GM12892 (cell line): ENCODE measurements at regions not wholly inside any gene's neighbourhood (a gene's known extent, or its start where the extent isn't known, plus 50 kb on each side); places are given as distances from the start of the nearest gene placed in this dataset.

Experiments used
- DNase-seq: peaks from one replicate; pipeline ENCODE4 v3.0.0; 2011; ENCODE audit not compliant: insufficient read length
- FAIRE-seq: peaks from 2 replicates; lab custom pipeline; 2011; peaks lifted over from hg19 to GRCh38; lab: Jason Lieb, UNC
- POLR2A ChIP-seq: IDR thresholded peaks from 2 replicates; pipeline ENCODE4 v1.6.1; 2011; ENCODE audit warnings: low read depth, low read length, control low read depth
- POLR2AphosphoS5 ChIP-seq: IDR thresholded peaks from 2 replicates; pipeline ENCODE4 v1.6.1; 2011; ENCODE audit warnings: low read depth, low read length, control low read depth
- TAF1 ChIP-seq: IDR thresholded peaks from 2 replicates; pipeline ENCODE4 v1.6.1; 2011; ENCODE audit warnings: low read depth, mild to moderate bottlenecking, control low read depth, low read length, borderline replicate concordance

DNA sequence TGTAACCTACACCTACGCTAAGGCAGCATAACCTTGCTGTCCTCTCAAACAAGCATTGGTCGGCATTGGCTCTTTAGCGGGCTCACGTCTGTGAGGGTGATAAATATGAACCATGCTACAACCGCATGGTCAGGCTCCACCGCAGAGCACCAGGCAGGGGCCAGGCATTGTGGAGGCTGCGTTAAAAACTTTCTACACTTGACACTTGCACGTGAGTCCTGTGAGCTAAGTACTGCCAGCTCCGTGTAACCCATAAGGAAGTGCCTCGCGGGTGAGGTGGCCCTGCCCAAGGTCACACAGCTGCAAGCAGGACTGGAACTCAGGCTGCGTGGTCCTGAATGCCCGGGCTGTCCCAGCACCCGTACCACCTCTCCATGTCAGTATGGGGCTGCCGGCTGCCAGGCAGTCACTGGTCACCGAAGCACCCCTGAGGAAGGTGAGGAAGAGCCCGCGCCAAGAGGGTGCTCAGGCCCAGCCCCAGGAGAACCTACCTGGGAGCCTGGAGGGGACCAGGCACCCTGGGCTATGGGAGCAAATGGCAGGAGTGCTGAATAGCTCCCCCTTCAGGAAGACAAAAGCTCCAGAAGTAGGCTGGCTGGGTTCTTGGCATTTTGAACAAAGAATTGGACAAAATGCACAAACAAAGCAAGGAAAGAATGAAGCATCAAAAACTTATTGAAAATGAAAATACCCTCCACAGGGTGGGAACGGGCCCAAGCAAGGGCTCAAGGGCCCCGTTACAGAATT, 271.1 kb upstream of the RAB6C start:
- no peak for DNase-seq
- no peak for FAIRE-seq
- no peak for TF ChIP-seq TAF1
- no peak for TF ChIP-seq POLR2AphosphoS5
- TF ChIP-seq POLR2A = no peak

DNA sequence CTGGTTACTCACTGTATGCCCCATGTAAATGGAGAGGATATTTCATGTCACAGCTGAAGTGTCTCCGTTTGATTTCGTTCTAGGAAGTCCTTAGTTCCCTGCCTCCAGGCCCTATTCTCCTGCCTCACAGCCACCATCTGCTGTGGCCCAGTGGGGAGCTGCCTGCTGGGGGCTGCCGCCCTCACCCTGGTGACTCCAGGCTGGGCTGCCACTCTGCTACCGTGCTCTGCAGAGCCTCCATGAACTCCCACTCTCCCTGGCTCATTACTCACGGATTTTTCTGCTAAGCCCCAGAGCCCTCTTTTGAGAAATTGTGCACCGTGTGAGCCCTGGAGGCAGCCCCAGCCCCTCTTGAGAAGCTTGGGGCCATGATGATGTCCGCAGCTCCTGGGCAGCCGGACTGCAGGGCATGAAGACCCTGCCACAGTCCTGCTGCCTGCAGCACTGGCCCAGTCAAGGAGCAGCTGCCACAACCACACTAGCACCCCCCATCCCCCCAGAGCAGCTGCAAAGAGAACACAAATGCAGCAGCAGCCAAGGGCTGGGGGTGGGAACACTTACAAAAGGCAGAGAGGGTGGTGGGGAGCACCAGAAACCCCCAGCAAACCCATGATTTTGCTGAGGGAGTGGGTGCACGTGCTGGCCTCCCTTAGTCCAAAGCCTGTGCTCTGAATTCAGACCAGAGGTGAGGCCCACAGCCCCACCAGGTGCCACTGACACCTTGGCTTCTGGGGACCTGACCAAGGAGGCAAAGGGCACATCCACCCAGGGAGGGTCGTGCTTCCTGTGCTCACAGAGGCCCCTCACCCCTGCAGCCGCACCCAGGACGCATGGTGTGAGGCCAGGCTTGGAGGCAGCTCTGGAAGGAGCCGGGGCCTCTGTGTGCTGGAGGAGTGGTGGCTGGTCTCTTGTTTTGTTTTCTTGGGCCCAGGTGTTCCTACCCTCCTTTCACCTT, 270.2 kb upstream of the RAB6C start:
- TF ChIP-seq TAF1 = no peak
- TF ChIP-seq POLR2A = no peak
- TF ChIP-seq POLR2AphosphoS5 = no peak
- no peak for FAIRE-seq
- DNase-seq = no peak

DNA sequence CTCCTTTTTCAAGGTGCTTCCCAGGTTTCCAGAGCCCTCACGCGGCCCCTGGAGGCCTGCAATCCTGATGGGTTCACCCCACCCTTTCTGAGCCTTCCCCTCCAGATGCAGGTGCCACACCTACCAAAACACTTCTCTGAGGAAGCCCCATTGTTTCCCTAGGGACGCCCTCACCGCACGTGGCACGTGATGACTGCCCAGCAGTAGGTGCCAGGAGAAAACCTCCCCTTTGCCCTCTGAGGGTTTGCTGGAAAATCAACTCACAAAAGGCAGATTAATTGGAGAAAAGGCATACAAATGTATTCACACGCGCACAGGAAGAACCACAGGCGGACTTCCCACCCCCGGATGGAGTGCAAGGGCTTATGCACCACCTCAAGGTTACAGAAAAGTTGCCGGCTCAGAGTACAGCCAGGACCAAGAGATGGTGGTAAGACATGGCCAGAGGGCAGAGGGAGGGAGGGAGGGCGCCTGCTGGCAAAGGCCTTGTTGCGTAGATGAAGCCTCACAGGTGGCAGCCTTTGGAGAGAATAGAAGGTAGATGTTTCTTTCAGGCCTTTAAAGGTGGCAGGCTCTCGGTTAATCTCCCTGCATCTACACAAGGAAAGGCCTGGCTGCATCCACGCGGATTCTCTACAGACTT, 269.4 kb upstream of the RAB6C start:
- DNase-seq (no peak), FAIRE-seq (no peak)
- TF ChIP-seq TAF1 (no peak), POLR2AphosphoS5 (no peak), POLR2A (no peak)

DNA sequence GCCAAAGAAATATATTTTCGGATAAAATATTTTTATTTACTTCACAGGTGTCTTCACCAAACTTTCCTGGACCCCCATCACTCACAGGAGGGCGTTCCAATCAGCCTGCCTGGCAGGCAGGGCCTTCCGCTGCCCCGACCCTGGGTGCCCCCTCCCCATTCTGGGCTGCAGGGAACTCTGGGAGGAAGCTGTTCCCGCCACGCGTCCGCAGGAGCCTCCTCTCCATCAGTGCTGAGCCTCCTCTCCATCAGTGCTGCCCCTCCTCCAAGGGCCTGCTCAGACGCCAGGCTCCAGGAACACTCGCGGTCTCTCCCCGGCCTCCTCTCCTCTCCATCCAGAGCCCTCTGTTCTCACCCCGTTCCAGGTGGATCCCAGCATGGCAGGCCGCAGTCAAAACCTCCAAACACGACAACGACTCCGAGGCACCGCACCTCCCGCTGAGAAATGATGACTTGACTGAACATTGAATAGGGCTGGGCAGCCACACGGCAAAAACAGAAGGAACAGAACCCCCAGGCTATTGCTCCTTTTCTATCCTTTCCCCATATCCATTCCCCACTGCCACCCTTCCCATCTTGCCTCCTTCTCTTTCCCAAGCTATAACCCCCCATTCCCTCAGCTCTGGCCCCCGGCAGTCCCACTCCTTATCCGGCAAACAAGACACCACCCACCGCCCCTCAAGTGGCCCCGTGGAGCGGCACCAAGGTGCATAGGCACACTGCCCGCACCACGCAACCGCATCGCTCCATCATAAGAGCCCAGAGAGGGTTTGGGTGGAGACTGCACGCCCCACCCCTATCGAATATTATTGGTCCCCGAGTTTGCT, 268.6 kb upstream of the RAB6C start:
- no peak for DNase-seq
- TF ChIP-seq TAF1 (no peak), POLR2AphosphoS5 (no peak), POLR2A (no peak)
- no peak for FAIRE-seq

DNA sequence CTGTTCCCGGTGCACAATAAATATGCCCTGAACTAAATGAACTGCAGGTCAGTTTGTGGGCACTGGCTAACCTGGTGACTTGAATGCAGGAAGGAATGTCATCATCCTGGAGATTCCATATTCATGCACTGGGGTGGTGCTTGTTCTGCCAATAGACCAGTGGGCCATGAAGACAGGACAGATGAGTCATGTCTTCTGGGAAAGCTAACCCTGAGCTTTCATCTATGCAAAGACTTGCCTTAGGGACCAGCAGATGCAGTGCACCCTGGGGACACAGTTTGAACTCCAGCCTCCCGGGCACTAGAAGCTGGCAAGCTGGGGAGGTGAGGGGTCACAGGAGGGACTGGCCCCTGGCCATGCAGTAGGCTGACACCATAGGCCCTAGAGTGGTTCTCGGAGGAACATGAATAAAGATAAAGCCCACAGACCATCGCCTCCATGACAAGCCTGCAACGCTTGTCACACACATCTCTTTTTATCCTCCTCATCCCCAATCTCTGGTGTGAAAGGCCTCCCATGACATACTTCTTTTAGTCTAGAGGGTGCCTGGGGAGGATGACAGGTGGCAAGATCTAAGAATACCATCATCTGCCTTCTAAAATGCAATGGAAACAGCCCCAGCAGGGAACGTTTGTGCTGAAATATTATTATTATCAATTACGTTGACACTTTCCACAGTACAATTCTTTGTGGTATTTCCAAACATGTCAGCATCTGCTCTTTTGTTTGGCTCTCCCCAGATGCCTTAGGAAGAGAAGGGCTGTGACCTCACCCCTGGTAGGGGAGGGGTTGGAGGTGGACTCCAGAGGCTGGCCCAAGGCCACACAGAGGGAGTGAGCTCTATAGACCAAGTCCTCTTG, 267.4 kb upstream of the RAB6C start:
- DNase-seq (no peak), FAIRE-seq (no peak)
- no peak for TF ChIP-seq POLR2AphosphoS5
- TF ChIP-seq TAF1 = no peak
- TF ChIP-seq POLR2A = no peak

DNA sequence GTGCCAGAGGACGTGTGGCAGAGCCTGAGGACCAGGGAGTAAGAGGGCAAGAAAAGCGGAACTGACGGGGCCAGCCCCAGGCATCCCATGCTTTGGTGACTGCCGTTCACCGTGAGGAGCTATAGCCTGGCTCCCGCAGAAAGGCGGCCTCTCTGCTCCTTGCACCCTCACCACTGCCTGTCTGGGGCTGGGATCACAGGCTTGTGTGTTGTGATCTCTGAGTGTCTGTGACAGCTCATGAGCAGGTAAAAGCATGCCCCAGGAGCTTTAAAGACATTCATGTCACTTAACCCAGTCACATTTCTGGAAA, 266.8 kb upstream of the RAB6C start:
- TF ChIP-seq POLR2A (no peak), TAF1 (no peak), POLR2AphosphoS5 (no peak)
- no peak for FAIRE-seq
- DNase-seq = no peak

DNA sequence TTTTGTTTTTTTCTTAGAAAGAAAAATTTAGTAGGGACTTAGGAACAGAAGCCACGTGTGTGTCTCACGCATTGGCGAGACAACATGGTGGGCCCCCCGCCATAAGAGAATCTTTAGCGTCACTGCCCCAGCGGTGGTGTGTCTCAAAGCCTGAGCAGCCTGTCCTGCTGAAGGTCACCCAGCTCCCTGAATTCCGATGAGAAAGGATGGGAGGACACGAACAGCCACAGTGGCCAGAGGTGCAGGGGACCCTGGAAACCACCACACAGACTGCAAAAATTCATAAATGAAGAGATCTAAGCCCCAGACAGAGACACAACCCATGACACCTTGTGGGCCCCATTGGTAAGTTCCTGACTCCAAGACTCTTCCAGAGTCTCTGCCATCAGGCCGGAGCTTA, 266.1 kb upstream of the RAB6C start:
- no peak for TF ChIP-seq POLR2A
- no peak for TF ChIP-seq TAF1
- no peak for TF ChIP-seq POLR2AphosphoS5
- DNase-seq (no peak), FAIRE-seq (no peak)

DNA sequence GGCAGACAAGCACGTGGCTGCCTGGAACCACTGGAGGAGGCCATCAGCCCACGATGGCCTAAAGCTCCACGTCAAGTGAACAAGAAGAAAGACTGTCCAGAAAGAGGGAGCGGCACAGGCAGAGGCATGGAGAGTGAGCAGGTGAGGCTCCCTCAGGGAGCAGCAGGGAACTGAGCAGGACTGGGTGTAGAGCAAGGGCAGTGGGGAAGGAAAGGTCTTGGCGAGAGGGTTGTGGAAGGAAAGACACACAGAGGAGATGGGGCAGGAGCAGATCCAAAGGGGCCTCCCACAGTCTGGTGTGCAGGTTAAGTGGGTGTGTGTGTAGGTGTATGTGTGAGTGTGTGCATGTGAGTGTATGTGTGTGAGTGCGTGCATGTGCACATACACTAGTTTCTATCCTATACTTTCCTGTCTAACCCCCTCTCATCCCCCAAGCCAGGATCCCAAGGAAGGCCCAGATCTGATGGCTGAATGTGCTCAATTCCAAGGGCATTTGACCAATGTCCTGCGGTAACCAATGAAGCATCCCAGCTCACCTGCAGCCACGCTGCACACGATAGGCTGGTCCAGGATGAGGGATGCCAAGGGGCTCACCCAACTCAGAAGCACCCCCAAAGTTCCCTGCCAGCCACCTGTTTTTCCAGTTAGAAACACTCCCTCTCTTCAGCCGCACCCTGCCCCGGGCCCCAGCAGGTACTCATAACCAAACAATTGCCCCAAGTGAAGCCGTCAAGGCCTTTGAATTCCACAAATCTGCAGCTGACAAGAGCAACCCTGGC, 262.5 kb upstream of the RAB6C start:
- no peak for TF ChIP-seq TAF1
- TF ChIP-seq POLR2A = no peak
- TF ChIP-seq POLR2AphosphoS5 = no peak
- DNase-seq (no peak), FAIRE-seq (no peak)

DNA sequence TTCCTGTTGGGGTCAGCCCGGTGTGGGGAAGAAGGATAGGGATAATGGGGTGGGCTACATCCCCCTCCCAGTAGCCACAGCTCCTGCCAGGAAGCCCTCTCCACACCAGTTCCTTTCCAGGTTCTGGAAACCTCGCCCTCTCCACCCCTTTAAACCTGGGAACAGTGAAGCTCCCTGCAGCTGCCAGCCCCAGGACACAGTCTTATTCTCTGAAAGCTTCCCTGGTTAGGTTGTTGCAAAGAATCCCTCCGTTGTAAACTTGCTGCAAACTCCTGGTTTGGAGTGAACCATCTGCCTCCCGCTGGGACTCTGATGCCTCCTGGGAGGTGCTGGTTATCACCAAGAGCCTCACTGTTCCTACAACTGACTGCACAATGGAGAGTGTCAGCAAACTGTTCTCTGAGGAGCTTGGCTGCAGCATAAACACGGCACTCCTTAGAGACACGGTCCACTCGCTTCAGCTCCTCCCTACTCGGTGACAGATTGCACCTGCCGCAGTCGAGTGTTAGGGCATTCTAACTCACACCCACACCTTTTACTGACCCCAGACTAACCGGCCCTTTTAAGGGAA, 261.8 kb upstream of the RAB6C start:
- no peak for DNase-seq
- TF ChIP-seq POLR2AphosphoS5 (no peak), POLR2A (no peak), TAF1 (no peak)
- no peak for FAIRE-seq

DNA sequence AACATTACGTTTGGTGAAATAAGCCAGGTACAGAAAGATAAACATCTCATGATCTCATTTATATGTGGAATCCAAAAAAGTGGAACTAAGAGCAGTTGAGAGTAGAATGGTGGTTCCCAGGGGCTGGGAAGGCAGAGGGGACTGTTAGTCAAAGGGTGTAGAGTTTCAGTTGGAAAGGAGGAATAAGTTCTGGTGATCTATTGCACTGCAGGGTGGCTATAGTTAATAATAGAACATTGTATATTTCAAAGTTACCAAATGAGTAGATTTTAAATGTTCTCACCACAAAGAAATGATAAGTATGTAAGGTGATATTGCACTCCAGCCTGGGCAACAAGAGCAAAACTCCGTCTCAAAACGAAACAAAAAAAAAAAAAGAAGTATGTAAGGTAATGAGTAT, 260.1 kb upstream of the RAB6C start:
- no peak for TF ChIP-seq POLR2AphosphoS5
- TF ChIP-seq POLR2A = no peak
- TF ChIP-seq TAF1 = no peak
- no peak for FAIRE-seq
- DNase-seq = no peak
